Vagina (tissue), 2 donors: ENCODE measurements at regions not wholly inside any gene's neighbourhood (a gene's known extent, or its start where the extent isn't known, plus 50 kb on each side); places are given as distances from the start of the nearest gene placed in this dataset.
"Not testable (repeated sequence)": the region's sequence is repeated elsewhere in the genome, so short reads cannot be mapped to it uniquely, and the experiment has no call there.

Experiments used
- DNase-seq, 2 donors: peaks; one replicate each; pipeline ENCODE4 v3.0.0-alpha.2; 2017; ENCODE audit errors: extremely low spot score in 2 of 2
- H3K27ac ChIP-seq: fragments of 200-600 bp; sonication (generic); one replicate; pipeline ENCODE4 v1.5.1; 2019
- H3K27me3 ChIP-seq: fragments of 200-600 bp; sonication (generic); one replicate; pipeline ENCODE4 v1.5.1; 2019
- H3K36me3 ChIP-seq, 2 donors: fragments of 200-600 bp; sonication (generic); one replicate each; pipeline ENCODE4 v1.5.1; 2017 to 2019
- H3K4me1 ChIP-seq: fragments of 200-600 bp; sonication (generic); one replicate; pipeline ENCODE4 v1.5.1; 2019
- H3K4me3 ChIP-seq, 2 donors: fragments of 200-600 bp; sonication (generic); 1 replicate in 1 of 2; 2 replicates in 1 of 2; pipeline ENCODE4 v1.5.1; 2016 to 2019
- H3K9me3 ChIP-seq: fragments of 200-600 bp; sonication (generic); one replicate; pipeline ENCODE4 v1.5.1; 2019
- POLR2A ChIP-seq, 2 donors: fragments of 450-650 bp; IDR thresholded peaks; one replicate each; pipeline ENCODE4 v1.6.1; 2017; ENCODE audit warnings: antibody characterized with exemption in 2 of 2, mild to moderate bottlenecking in 2 of 2, moderate library complexity in 2 of 2
- POLR2AphosphoS5 ChIP-seq, 2 donors: sonication (generic); formaldehyde crosslinking; IDR thresholded peaks; one replicate each; pipeline ENCODE4 v1.9.0; 2017; ENCODE audit warnings: antibody characterized with exemption in 2 of 2, mild to moderate bottlenecking in 2 of 2, low read depth in 1 of 2; ENCODE audit not compliant: insufficient read depth in 1 of 2
- intact Hi-C: fragments of 100-400 bp; cut with DNase I; formaldehyde crosslinking; loops from one replicate; pipeline ENCODE4 v1.15.1; 2023
- TF ChIP-seq, protein P1 (sequence below), 3 experiments: fragments of 450-650 bp in 2 of 3; fragments of 200-600 bp in 1 of 3; sonication (generic) in 1 of 3; IDR thresholded peaks; one replicate each; pipeline ENCODE4 v1.5.1; 2017 to 2019; ENCODE audit warnings: antibody characterized with exemption in 3 of 3, mild to moderate bottlenecking in 2 of 3, moderate library complexity in 2 of 3

DNA sequence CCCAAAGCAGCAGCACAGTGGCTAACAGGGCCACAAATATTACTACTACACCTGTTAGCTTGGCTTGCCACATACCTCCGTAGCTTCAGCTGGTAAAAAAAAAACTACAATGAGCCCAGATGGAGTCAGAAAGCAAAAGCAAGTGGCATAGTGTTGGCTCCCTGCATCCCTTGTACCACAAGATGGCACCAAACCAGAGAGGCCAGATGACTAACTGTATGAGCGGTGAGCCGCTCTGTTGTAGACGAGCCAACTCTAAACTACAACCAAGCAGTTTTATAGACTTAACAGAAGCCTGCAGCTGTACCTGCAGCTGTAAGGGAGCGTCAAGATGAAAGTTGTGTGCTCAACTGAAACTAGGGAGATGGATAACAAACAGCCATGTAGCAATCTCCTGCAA, 84.5 kb upstream of the MCHR2 start:
- Histone ChIP-seq H3K4me3 (no peak overlapping the region), H3K9me3 (no peaks in the 10 kb centered on the region), H3K27me3 (no peaks in the 10 kb centered on the region), H3K36me3 (no peaks in the 10 kb centered on the region), H3K27ac (no peak overlapping the region), H3K4me1 (no peaks in the 10 kb centered on the region)
- intact Hi-C loops: no loop called here
- DNase-seq: no peak
- TF ChIP-seq, protein P1, sequence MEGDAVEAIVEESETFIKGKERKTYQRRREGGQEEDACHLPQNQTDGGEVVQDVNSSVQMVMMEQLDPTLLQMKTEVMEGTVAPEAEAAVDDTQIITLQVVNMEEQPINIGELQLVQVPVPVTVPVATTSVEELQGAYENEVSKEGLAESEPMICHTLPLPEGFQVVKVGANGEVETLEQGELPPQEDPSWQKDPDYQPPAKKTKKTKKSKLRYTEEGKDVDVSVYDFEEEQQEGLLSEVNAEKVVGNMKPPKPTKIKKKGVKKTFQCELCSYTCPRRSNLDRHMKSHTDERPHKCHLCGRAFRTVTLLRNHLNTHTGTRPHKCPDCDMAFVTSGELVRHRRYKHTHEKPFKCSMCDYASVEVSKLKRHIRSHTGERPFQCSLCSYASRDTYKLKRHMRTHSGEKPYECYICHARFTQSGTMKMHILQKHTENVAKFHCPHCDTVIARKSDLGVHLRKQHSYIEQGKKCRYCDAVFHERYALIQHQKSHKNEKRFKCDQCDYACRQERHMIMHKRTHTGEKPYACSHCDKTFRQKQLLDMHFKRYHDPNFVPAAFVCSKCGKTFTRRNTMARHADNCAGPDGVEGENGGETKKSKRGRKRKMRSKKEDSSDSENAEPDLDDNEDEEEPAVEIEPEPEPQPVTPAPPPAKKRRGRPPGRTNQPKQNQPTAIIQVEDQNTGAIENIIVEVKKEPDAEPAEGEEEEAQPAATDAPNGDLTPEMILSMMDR (IDR thresholded peaks at IDR 0.05): no peak
- TF ChIP-seq POLR2A (IDR thresholded peaks at IDR 0.05) (no peak), POLR2AphosphoS5 (IDR thresholded peaks at IDR 0.05; ENCODE audit: insufficient read depth in 1 of 2, low read depth in 1 of 2) (no peak)

DNA sequence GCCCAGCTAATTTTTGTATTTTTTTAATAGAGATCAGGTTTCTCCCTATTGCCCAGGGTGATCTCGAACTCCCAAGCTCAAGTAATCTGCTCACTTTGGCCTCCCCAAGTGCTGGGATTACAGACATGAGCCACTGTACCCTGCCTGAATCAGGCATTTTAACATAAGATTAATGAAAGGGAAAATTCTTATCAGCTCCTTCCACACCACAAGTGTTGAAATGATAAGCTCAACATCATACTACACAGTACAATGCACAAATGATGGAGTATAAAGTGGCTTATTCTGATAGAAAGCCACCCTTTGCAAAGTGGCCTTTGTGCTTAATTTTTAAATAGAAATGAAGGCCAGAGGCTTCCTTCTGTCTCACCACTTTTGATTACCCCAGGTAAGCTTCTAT, 71.3 kb upstream of the MCHR2 start:
- DNase-seq: no peak
- Histone ChIP-seq H3K27me3 (no peaks in the 10 kb centered on the region), H3K27ac (no peak overlapping the region), H3K9me3 (peaks cover 5% of the 10 kb centered on the region), H3K4me3 (no peak overlapping the region), H3K36me3 (no peaks in the 10 kb centered on the region), H3K4me1 (no peaks in the 10 kb centered on the region)
- no peak for TF ChIP-seq POLR2A (IDR thresholded peaks at IDR 0.05)
- TF ChIP-seq, protein P1 (IDR thresholded peaks at IDR 0.05): no peak
- TF ChIP-seq POLR2AphosphoS5 (IDR thresholded peaks at IDR 0.05; ENCODE audit: insufficient read depth in 1 of 2, low read depth in 1 of 2): no peak
- intact Hi-C loops: no loop called here

DNA sequence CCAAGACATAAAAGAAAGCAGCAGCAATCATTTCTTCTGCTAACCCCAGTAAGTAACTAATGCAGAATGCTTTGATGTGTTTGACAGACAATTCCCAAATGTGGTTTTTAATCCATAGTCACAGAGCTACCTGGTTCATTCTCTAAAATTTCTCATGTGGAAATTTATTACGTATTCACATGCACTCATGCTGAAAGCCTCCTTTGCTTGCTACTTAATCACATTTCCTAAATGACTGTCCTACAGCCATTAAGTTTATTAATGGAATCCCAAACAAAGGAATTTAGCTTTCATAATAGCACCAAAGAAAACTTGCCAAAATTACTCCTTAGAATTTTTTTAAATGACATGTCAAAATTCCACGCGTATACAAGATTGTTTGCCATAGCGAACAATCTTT, 68.6 kb upstream of the MCHR2 start:
- no peak overlapping the region for H3K27ac ChIP-seq
- no peak for DNase-seq
- H3K36me3 ChIP-seq: no peaks in the 10 kb centered on the region
- no peaks in the 10 kb centered on the region for H3K27me3 ChIP-seq
- no peaks in the 10 kb centered on the region for H3K9me3 ChIP-seq
- intact Hi-C loops: no loop called here
- TF ChIP-seq POLR2AphosphoS5 (IDR thresholded peaks at IDR 0.05; ENCODE audit: insufficient read depth in 1 of 2, low read depth in 1 of 2) (no peak), POLR2A (IDR thresholded peaks at IDR 0.05) (no peak)
- TF ChIP-seq, protein P1 (IDR thresholded peaks at IDR 0.05): no peak
- no peaks in the 10 kb centered on the region for H3K4me1 ChIP-seq
- no peak overlapping the region for H3K4me3 ChIP-seq

DNA sequence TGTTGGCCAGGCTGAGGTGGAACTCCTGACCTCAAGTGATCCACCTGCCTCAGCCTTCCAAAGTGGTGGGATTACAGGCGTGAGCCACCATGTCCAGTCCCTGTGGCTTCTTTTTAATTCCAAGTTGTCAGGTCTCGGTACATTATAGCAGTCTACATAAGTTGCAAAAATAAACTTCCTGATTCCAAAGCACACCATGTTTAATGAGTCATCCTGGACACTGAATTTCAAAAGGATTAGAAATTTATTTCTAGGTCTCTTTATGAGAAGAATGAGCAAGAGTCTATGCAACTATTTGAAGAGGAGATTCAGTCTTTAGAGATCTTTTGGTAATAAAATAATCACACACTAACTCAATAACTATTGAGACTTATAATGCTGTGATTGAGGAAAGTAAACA, 63.9 kb upstream of the MCHR2 start:
- DNase-seq: no peak
- no peaks in the 10 kb centered on the region for H3K36me3 ChIP-seq
- no peak overlapping the region for H3K4me3 ChIP-seq
- intact Hi-C loops: no loop called here
- H3K27ac ChIP-seq: no peak overlapping the region
- no peaks in the 10 kb centered on the region for H3K27me3 ChIP-seq
- TF ChIP-seq, protein P1 (IDR thresholded peaks at IDR 0.05): no peak
- TF ChIP-seq POLR2A (IDR thresholded peaks at IDR 0.05): no peak
- no peak for TF ChIP-seq POLR2AphosphoS5 (IDR thresholded peaks at IDR 0.05; ENCODE audit: insufficient read depth in 1 of 2, low read depth in 1 of 2)
- no peaks in the 10 kb centered on the region for H3K9me3 ChIP-seq
- H3K4me1 ChIP-seq: no peaks in the 10 kb centered on the region

DNA sequence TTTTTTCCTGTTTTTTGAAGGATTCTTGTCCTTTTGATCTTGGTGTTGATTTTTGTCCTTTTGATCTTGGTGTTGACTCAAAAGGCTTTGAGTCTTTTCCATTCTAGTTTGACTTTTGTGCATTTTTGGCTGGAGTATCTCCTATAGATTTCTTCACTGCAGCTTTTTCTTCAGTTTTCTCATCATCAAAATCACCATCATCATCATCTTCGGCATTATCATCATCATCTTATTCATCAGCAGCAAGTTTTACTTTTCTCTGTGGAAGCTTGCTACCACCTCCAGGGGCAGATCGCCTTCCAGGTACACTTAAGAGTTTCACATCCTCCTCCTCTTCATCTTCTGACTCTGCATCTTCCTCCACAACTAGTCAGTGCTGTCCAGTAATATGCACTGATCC, 56.5 kb upstream of the MCHR2 start:
- no peak overlapping the region for H3K27ac ChIP-seq
- H3K4me1 ChIP-seq: no peaks in the 10 kb centered on the region
- no peak for TF ChIP-seq POLR2AphosphoS5 (IDR thresholded peaks at IDR 0.05; ENCODE audit: insufficient read depth in 1 of 2, low read depth in 1 of 2)
- no peak overlapping the region for H3K4me3 ChIP-seq
- H3K27me3 ChIP-seq: no peaks in the 10 kb centered on the region
- DNase-seq: no peak
- intact Hi-C loops: no loop called here
- H3K9me3 ChIP-seq: no peaks in the 10 kb centered on the region
- H3K36me3 ChIP-seq: no peaks in the 10 kb centered on the region

DNA sequence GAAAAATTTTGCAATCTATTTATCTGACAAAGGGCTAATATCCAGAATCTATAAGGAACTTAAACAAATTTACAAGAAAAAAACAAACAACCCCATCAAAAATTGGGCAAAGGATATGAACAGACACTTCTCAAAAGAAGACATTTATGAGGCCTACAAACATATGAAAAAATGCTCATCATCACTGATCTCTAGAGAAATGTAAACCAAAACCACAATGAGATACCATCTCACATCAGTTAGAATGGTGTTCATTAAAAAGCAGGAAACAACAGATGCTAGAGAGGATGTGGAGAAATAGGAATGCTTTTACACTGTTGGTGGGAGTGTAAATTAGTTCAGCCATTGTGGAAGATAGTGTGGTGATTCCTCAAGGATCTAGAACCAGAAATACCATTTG, 49.9 kb upstream of the MCHR2 start:
- H3K9me3 ChIP-seq, H3K4me3 ChIP-seq, DNase-seq, H3K27ac ChIP-seq, H3K27me3 ChIP-seq, intact Hi-C loops, H3K4me1 ChIP-seq, H3K36me3 ChIP-seq: not testable (repeated sequence)
